ENCODE measurements at regions not wholly inside any gene's neighbourhood (a gene's known extent, or its start where the extent isn't known, plus 50 kb on each side); places are given as distances from the start of the nearest gene placed in this dataset.

- no peak for DNase-seq (ENCODE audit: low read depth)
Measured at GRCh38 chr2:129896226-129897100, 83.0 kb upstream of the RAB6C start.

GRCh38 chr2:129901754-129902415, 77.6 kb upstream of the RAB6C start:
- no peak for DNase-seq (ENCODE audit: low read depth)

- no peak for DNase-seq (ENCODE audit: low read depth)
Measured at GRCh38 chr2:129902731-129903585, 76.5 kb upstream of the RAB6C start.

GRCh38 chr2:129903586-129904425, 75.7 kb upstream of the RAB6C start:
- no peak for DNase-seq (ENCODE audit: low read depth)

- no peak for DNase-seq (ENCODE audit: low read depth)
Measured at GRCh38 chr2:129904532-129905446, 74.7 kb upstream of the RAB6C start.

DNA sequence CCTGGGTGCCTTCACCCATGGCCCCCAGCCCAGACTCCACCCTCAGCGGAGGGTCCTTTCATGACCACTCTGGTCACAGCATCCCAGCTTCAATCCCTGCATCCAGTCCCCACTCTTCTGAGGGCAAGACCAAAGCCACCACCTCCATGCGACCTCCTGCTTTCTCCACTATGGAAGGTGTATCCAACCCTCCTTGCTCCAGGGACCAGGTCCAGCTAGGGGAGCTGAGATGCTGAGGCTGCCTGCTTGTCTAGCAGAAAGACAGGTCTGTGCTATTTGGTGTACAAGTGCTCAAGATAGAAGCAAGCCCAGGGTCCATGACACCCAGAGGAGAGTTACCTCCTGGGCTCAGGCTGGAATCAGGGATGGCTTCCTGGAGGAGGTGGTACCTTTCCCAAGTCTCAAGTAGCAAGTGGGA, 73.8 kb upstream of the RAB6C start:
- no peak for DNase-seq (ENCODE audit: low read depth)

DNA sequence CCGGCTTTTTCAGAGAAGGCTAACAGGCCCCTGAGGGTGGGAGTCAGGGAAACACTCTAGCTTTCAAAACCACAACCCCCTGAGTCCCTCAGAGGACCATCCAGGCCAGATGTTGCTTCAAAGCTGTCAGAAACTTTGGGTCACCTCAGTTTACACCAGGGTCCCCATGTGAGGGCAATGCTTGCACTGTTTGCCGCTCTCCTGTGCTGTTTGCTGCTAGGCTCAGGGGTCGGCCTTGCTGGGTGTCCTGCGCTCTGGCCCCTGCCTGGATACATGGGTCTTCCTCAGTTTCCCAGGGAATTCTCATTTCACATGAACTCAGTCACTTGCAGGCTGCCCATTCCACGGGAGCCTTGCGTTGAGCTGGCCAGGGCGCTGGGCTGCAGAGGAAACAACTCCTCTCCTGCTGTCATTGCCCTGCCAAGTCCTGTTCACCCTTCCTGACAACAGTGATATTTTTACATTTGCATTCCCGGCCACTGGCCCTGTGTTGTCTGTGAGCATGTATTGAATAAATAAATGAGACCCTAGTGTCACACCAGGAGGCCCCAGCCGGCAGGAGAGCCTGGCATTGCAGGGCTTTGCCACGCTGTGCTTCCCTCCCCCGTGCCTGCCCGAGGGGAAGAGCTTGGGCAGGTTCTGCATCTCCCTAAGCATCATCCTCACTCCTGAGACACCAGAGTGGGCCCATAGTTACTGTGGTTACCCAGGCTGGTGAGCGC, 73.2 kb upstream of the RAB6C start:
- DNase-seq (ENCODE audit: low read depth) = no peak

DNA sequence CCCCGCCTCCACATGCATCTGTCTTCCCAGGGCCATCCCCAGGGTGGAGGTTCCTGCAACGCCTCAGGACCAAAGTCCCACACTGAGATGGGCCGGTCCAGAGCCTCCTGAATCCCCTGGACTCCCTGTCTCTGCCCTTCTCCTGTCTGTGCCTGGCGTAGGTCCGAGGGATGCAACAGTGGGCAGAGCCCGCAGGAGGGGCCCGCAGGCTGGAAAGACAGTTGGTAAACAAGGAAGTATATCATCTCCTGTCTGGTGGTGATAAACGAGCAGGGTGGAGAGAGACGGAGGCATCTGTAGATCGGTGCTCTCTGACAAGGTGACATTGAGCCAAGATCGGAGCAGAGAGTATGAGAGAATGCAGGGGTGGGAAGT, 72.6 kb upstream of the RAB6C start:
- DNase-seq (ENCODE audit: low read depth) = no peak

DNA sequence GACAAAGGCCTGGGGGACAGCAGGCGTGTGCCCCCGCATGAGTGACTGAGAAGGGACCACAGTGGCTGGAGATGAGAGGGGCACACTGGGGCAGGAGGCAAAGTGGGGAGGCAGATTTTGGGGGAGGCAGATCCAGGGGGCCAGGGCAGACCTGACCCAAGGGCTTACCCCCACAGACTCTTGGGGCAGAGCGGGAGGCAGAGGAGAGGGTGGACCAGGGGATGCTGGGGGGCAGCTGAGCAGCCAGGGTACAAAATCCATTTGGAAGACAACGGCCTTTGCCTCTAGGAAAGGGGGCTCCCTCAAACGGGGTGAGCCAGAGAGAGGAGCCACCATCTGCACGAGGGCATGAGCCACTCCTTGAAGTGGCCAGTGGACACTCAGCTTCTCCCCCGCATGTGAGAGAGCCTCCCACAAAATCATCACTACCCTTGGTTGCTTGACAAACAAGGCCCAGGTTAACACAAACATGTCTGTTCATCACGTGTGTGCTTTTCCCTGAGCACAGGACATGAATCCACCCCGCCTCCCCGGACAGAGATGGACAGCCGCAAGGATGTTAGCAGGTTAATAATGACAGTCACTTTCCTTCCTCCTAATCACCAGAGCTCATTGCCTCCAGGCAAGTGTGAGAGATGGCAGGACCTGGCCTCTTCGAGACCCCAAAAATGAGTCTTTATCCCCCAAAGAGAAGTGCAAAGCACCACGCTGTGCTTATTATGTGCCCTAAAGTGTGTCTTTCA, 72.0 kb upstream of the RAB6C start:
- no peak for DNase-seq (ENCODE audit: low read depth)

GRCh38 chr2:129908721-129909373, 70.6 kb upstream of the RAB6C start:
- no peak for DNase-seq (ENCODE audit: low read depth)

DNA sequence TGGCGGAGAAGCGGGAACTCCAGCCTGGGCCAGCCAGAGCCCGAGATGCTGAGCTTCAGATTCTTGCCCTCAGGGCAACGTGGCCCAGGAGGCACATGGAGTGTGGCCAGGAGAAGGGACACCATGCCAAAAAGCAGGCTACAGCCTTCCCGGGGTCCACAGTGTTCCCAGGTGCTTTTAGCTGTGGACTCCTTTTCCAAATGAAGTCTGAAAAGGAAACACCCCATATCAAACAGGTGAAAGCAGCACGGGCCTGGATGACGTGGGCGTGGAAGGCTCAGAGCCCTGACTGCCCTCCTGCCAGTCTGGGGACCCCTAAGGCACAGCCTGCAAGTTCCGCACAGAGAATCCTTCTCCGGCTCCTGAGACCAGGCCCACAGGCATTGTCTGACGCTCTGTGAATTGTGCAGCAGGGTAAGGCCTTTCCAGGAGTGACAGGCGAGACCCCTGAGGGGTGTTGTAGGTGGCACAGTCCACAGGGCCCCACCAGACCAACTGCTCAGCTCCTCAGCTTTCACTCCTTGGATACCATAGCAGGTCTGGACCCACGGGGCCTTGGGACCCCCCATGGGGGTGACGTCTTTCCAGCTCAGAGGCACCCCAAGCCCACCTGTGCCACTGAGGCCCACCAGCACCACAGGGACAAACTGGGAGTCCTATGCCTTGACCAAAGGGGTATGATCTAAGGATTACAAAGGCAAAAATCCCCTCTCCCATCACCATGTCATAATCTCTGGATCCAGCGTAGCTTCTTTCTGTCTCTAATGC, 69.6 kb upstream of the RAB6C start:
- no peak for DNase-seq (ENCODE audit: low read depth)

DNA sequence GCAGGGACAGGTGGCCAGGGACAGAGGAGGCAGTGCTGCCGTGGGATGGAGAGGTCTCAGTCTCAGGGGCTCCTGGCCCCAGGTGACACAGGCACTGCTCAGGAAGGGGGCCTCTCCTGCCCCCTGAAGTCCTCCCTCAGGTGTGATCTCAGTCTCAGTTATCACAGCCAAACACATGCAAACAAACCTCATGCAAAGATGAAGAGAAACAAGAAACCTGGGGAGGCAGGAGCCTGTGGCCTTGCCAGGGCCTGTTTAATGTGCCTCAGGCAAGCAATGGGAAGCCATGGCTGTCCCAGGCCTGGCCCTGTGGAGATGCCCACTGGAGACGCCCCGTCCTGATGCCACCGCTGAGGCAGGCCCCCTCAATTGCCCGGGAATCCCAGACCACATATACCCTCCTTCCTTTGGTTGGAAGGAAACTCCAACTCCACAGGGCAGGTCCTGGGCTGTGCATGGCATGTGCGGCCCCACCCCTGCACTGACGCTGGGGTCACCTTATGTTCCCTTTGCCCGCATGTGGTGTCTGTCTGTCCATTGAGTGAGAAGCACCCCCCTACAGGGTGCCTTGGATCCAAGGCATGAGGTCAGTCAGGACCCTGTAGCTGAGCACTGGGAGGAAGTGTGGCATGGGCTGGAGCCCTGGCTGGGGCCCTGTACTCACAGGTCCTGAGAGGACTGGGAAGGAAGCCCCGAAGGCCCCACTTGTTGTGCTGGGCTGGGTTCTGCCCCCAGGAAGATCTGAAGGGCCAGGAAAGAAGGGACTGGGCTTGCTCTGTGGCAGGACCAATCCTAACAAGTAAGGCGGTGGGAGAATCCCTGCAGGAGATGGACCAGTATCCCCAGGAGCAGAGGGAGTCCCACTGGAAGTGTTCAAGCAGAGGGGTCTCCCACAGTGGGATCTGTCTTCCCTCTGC, 68.8 kb upstream of the RAB6C start:
- no peak for DNase-seq (ENCODE audit: low read depth)

GRCh38 chr2:129911363-129912065, 68.0 kb upstream of the RAB6C start:
- DNase-seq (ENCODE audit: low read depth) = no peak

DNA sequence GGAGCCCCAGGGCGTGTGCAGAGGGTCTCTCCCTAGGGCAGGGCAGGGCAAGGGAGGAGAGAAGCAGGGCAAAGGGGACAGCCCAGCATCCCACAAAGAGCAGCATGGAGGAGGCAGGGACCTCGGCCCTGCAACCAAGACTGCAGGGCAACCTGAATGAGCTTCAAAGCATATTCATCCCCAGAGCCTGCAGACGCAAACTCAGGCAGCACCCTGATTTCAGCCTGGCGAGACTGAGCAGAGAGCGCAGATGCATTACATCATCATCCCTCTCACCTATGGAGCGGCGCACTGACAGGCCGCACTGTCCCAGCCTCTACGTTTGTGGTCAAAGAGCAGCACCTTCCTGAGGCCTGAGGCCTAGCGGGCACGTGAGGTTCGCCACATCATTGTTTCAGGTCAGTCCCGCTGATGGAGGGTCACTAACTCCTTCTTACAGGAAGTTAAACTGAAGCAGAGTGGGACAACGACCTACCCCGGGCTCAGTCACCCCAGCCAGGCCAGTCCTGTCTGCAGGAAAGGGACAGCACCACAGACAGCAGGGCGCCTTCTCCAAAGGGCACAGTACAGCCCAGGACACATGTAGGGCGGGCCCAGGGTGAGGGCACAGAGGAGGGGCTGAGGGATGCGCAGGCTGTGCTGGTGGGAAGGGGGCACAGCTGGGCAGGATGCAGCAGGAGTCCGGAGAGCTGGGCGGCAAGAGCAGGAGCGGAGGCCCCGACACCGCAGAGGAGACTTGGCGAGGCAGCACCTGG, 67.2 kb upstream of the RAB6C start:
- DNase-seq (ENCODE audit: low read depth) = no peak
